NCI-H524 (cell line): ENCODE measurements at regions not wholly inside any gene's neighbourhood (a gene's known extent, or its start where the extent isn't known, plus 50 kb on each side); places are given as distances from the start of the nearest gene placed in this dataset.
"Not testable (repeated sequence)": the region's sequence is repeated elsewhere in the genome, so short reads cannot be mapped to it uniquely, and the experiment has no call there.

Experiments used
- DNase-seq, 2 experiments: peaks; one replicate each; lab custom pipeline; 2025; lab: John Stamatoyannopoulos, UW

DNA sequence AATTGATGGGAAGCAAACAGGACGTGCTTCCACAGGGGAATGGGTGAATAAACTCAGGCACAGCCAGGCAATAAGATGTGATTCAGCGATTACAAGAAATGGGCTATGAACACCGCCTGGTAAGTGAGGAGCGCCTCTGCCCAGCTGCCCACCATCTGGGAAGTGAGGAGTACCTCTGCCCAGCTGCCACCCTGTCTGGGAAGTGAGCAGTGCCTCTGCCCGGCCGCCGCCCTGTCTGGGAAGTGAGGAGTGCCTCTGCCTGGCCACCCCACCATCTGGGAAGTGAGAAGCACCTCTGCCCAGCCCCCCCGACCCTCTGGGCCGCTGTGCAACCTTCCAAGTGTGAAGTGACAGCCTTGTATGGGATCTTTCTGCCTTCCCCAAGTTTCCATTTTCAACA lies 73.2 kb upstream of the PRR5 start:
- peak in 1 of 2 experiments; percentile 53 for DNase-seq

DNA sequence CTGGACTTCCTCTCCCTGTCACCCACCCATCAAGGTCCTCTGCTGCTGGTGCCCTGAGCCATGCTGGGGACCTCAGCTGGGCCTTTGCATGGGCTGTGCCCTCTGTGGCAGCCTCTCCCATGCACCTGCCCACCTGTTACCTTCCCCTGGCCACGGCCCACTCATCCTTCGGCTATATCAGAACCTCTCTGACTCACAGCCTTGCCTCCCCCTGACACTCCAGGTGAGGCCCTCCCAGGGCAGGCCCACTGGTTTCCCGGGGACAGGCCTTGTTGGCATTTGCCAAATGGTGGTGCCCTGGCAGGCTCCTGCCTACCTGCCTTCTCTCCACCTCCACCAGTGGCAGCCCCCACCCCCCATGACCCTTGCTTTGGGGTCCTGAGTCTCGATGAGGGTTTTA lies 73.7 kb upstream of the PRR5 start:
- DNase-seq: no peak

DNA sequence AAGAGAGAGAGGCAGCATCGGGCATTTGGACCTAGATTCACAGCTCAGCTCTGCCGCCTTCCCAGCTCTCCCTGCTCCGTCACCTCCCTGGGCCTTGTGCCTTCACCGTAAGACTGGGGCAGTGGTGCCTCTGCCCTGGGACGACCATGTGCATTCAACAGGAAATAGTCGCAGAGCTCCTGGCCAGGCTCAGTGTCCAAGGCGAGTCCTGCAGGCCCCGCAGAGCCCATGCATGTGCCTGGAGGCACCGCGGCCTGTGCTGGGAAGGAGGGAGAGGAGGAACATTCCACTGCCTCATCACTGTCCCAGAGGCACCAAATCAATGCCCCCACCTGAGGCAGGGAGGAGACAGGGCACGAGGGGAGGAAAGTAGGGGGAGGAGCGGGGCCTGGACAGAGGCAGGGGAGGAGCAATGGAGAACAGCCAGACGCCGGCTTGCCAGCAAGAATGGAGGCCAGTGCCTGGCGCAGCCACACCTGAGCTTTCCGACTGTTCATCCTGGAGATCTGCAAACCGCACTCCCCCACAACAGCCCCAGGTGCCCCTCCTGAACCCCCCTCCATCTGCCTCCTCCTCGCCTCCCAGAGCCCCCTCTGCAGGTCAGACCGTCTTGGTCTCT lies 74.4 kb upstream of the PRR5 start:
- DNase-seq: no peak

DNA sequence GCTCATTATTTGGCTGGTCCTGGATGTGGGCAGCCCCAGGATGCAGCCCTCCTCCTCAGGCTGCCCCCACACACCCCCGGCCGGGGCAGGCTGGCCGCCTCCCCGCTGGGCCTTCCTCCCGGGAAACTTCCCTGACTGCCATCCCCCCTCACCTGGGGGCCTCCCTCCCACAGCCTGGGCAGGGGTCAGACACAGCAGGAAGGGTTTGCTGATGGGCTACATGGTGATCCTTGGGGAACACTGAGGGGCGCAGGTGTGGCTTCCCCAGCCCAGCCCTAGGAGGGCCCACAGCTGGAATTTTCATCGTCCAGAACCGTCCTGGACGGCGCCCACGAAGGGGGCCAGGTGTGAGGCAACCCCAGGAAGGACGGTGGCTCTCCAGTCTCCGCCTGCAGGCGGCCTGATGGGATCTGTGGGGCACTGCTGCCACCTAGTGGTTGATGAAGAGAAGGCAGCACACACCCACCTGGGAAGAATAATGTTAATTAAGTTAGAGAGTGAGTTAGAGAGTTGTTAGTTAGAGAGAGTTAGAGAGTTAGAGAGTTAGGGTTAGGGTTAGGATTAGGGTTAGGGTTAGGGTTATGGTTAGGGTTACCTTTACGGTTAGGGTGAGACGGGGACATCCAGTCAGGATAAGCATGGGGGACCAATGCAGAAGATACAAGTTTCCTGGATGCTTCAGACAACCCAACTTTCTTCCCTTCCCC lies 75.9 kb upstream of the PRR5 start:
- peak; percentile 54 to 71 for DNase-seq

DNA sequence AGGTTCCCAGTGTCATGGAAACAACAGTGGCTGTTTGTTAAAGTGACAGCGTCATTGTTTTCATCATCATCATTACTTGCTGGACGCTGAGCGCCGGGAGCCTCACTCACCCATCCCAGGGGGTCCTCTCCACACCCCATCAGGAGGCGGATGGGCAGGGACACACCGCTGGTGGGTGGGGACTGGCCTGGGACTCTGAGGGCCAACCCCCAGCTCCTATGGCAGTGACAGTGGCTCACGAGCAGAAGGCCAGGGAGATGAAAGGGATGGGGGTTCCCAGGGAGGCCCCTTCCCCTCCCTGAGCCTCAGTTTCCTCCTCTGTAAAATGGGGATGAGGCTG lies 76.6 kb upstream of the PRR5 start:
- no peak for DNase-seq

DNA sequence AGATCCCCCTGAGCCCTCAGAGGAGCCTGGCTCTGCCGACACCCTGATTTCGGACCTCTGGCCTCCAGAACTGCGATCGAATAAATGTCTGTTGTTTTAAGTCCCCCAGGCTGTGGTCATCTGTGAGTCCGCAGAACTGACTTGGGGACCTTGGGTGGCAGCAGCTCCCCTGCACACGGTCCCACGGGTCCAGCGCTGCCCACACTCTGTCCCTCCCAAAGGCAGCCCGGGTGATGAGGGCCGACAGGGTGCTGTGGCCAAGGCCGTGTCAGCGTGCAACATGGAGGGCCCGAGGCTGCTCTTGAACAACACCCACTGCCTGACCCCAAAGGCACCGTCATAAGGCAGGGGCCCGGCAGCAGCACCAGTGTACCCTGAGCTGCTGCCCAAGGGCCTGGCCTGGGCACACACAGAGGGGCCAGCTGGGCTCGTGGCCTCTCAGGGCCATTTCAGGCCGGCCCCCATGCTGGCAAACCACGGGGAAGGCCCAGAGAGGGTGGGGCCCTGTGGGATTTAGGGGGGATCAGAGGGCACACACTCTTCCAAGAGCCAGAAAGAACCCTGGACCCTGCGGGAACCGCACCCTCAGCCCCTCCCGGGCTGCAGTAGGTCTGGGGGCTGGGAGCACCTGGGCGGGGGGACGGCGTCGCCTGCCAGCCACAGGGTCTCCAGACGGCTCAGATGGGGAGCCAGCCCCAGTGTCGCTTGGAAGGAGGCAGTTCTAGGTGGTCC lies 77.1 kb upstream of the PRR5 start:
- DNase-seq: no peak

DNA sequence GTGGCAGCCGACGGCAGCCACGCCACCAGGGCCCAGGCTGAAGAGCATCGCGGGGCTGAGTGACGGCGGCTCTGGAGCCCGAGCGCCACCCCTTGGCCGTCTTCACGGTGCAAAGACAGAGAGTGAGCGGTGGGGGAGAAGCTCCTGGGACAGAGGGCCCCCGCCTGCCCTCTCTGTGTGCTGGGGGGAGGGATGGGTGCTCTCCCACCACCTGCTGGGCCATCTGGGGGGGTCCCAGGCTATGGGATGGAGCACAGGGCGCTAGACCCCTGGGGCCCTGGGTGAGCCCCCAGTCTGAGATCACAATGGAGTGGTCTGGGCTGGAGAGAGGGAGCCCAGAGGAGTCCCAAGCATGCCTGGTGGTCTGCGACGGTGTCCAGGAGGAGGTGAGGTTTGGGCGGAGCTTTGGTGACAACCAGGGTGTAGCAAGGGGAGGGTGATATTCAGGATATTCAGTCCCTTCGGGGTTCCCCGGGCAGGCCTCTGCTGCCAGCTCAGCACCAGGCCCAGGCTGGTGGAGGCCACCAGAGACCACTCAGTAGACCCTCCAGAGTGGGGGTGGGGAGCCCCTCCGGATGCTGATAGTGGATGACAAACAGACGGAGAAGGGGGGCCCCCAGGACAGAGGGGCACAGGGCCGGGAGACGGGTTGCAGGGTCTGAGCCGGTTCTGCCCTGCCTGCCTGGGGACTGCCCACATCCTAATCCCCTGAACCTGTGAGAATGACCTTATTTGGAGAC lies 78.1 kb upstream of the PRR5 start:
- peak in 1 of 2 experiments; percentile 69 for DNase-seq

DNA sequence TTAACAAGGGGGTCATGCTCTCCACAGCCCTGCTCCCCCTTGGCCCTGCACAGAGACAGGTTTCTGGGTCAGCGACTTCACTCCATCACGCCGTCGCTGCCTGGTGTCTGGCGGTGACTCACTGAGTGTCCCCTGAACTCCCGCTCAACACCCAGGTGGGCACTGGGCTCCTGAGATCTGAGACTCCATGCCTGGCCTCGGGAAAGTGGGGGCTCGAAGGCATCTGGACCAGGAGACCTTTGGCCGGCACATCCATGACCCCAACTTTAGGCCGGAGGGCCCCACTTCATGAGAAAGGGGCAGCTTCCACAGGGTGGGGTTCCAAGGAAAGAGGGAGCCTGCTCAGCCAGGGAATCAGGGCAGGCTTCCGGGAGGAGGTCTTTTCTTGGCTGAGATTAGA lies 79.3 kb upstream of the PRR5 start:
- no peak for DNase-seq

DNA sequence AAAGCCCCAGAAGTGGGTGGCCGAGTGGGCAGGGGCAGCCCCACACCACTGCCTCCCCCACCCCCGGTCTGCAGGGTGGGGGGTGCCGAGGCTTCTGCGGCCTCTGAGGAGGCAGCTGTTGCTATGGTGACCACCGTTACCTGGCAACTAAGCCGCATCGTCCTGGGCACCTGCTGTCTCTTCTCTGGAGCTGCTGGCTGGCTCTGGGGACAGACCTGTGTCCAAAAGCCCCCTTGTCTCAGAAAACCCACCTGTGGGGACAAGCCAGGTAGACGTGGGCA lies 79.9 kb upstream of the PRR5 start:
- DNase-seq: peak; percentile 71 to 92

DNA sequence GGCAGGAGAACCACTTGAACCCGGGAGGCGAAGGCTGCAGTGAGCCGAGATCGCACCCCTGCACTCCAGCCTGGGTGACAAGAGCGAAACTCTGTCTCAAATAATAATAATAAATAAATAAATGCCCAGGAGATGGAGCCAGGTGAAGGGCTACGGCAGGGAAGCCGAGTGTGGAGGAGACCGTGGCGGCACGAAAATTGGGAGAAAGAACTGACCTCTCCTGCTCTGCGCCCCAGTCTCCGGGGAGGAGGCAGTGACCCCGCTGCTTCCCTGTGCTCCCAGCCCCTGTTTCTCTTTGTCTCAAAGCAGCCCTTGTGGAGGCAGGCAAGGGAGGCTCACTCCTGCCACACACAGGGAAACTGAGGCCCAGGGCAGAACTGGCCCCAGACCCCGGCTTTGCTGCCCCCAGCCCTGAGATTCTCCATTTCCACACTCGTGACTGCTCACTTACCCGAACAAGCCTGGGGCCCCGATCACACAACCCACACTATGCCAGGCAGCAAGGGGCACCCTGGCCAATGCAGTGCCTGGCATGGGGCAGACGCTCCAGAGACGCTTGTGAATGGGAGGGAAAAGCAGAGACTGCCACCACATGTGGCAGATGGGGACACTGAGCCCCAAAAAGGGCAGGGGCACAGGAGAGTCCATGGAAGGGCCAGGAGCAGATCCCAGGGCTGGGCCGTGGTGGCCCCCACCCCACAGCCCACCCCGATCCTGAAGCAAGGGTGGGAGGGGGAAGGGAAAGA lies 80.4 kb upstream of the PRR5 start:
- DNase-seq: no peak

DNA sequence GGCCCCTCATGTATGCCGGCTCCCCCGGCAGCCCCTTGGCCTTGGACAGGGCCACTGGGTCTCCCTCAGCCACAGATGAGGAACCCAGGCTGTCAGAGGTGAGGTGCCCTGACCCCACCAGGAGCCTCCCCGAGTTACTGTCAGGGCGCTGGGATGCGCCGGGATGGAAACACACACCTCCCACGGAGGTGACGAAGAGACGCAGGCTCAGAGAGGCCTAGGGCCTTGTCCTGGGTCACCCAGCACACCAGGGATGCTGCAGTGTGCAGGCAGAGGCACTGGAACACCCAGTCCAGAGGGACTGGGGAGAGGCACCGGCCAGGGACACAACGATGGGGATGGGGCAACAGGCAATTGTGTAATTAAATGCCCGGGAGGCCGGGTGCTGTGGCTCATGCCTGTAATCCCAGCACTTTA lies 81.2 kb upstream of the PRR5 start:
- DNase-seq: no peak

DNA sequence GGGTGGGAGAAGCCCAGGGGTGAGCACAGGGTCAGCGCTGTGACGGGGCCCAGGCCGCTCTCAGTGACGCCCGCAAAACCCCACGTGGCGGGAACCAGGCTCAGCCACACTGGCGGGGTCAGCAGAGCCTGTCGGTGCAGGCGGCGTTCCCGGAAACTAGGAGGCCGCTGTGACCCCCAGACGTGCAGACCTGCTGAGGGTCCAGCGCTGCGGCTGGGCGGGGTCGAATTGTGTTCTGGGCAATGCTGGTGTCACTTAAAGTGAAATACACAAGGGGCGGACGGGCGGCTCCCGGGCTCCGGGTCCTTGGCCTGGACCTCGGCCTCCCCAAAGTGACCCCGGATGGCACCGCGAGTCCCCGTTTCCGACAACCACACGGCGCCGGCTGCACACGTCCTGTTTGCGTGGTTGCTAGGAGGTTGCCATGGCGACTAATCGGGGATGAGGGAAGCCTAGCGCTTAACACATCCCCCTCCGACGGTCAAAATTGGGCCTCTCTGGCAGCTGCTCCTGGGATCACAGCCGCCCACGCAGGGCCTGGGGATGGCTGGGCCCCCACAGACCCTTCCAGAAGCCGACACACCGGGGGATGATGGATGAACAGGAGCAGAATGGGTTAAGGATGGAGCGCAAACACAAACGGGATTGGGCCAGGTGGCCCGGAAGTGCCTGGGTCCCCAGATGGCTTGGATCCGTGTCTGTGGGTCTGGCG lies 81.7 kb upstream of the PRR5 start:
- DNase-seq: peak; percentile 95 to 97

DNA sequence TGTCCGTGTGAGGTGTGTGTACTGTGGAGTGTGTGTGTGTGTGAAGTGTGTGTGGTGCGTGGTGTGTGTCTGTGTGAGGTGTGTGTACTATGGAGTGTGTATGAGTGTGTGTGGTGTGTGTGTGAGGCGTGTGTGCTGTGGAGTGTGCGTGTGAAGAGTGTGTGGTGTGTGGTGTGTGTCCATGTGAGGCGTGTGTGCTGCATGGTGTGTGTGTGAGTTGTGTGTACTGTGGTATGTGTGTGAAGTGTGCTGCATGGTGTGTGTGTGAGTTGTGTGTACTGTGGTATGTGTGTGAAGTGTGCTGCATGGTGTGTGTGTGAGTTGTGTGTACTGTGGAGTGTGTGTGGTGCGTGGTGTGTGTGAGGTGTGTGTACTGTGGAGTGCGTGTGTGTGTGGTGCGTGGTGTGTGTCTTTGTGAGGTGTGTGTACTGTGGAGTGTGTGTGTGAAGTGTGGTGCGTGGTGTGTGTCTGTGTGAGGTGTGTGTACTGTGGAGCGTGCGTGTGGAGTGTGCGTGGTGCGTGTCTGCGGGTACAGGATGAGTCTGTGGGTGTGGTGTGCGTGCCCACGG lies 82.4 kb upstream of the PRR5 start:
- DNase-seq: not testable (repeated sequence)

DNA sequence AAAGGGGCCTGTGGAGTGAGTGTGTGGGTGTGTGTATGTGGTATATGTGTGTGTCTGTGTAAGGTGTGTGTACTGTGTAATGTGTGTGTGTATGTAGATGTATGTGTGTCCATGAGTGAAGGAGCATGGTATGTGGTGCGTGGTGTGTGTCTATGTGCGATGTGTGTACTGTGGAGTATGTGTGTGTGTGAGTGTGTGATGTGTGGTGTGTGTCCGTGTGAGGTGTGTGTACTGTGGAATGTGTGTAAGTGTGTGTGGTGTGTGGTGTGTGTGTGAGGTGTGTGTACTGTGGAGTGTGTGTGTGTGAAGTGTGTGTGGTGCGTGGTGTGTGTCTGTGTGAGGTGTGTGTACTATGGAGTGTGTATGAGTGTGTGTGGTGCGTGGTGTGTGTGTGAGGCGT lies 83.1 kb upstream of the PRR5 start:
- DNase-seq: not testable (repeated sequence)

DNA sequence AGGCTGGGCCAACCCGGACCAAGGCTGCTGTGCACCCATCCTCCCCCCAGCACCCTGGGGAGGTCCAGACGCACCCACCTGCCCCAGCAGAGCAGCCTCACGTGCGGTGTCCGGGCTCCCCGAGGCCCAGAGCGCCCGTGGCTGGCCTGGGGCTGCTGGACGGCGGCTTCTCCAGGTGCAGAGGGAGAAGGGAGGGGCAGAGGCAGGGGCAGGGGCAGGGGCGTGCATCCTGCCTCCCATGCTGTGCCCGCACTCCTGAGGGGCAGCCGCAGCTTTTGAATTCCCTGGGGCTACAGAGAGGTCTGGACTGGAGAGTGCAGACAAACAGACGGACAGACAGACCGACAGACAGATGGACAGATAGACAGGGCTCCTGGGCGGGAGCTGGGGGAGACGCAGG lies 83.6 kb upstream of the PRR5 start:
- DNase-seq: no peak

DNA sequence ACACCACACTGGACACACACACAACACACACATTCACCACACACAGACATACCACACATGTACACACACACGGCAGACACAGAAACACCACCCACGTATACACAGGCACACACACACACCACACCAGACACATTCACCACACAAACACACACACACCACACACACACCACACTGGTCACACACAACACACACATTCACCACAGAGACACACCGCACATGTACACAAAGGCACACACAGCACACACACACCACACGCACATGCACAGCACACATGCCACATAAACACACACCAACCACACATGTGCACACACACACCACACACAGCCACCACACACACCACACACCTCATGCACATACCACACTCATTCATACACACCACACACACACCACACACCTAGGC lies 84.2 kb upstream of the PRR5 start:
- DNase-seq: no peak

DNA sequence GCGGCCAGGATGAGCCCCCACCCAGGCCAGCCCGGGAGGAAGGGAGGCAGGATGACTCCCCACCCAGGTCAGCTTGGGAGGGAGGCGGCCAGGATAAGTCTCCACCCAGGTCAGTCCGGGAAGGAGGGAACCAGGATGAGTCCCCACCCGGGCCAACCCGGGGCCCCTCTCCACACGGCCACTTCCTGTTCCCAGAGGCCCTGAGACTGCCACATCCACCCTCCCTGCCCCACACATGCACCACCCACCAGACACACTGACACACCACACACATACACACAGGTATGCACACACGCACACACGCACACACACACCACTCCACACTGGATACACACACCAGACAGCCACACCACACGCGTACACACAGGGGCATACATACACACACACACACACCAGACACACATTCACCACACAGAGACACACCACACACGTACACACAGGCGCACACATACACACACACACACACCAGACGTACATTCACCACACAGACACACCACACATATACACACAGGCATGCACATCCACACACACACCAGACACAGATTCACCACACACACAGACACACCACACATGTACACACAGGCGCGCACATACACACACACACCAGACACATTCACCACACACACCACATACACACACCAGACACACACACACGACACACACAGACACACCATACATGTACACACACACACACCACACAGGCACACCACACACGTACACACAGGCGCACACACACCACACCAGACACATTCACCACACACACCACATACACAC lies 84.9 kb upstream of the PRR5 start:
- no peak for DNase-seq

DNA sequence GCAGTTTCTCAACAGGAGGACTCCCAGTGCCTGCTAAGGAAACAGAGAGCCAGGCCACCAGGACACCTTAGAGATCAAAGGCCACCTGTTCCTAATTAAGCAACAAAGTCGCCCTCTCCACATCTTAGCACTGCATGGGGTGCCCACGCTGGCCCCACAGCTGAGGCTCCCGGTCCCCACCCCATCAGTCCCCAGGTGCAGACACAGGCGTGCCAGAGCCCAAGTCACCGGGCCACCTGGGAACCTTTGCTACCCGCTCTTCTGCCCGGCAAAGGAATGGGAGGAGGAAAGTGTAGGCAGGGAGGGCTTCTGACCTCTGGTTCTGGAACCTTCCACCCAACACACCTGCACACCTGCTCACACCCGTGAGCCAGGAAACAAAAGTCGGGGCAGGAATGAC lies 85.5 kb upstream of the PRR5 start:
- DNase-seq: no peak

DNA sequence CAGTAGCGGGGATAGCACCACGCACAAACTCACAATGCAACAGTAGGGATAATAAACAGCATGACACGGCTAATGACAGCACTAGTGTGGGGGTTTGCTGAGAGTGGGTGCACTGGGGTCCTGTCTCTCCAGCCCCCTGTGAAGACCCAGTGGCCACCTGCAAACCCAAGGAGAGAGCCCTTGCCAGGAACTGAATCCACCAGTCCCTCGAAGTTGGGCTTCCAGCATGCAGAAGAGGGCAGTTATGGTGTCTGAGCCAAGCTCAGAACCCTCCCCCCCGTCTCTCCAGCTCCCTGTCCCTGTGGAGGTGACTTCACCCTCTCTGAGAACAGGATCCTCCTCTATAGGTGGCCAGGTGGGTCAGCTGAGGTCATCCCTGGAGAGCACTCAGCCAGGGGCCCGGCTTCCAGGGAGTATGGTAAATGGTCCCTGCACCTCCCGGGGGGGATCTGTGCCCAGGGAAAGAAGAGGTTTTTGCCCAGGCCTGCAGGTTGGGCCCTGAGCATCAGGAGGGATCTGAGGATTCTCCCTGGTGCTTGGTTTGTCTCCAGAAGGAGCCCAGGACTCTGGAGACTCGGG lies 86.3 kb upstream of the PRR5 start:
- no peak for DNase-seq

DNA sequence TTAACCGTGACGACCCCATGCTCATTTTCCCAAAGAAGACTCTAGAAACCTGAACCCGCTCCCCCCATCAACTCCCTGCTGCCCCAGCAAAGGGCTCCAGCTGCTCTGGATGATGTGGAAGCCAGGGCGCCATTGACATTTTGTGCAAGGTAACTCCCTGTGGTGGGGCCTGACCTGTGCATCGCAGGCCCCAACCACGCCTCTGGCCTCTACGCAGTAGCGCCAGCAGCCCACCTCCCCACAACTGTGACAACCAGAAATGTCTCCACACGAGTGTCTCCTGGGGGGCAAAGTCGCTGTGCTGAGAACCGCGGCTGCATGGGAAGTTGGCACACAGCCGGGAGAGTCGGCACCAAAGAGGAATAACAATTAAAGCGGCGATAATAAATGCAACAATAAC lies 86.9 kb upstream of the PRR5 start:
- no peak for DNase-seq
